Activated T-cell treated with anti-CD3 and anti-CD28 coated beads, Interleukin-2, amount 50 U/mL, for 72 hours (primary cell): ENCODE measurements at regions not wholly inside any gene's neighbourhood (a gene's known extent, or its start where the extent isn't known, plus 50 kb on each side); places are given as distances from the start of the nearest gene placed in this dataset.

ENCODE experiments used
- ATAC-seq, 2 donors: fragments of 150-1000 bp; cut with Tn5 transposase; replicated peaks in 1 of 2; 2 replicates each; pipeline ENCODE4 v1.10.0; 2021; ENCODE audit warnings: moderate library complexity in 2 of 2, mild to moderate bottlenecking in 1 of 2
- DNase-seq, 2 donors: peaks; one replicate each; pipeline ENCODE4 v3.0.0; 2021 to 2022; ENCODE audit warnings: mixed read lengths in 1 of 2
- H3K27ac Mint-ChIP-seq: one replicate; pipeline ENCODE4 v1.8.0; 2022; ENCODE audit warnings: mild to moderate bottlenecking, moderate library complexity, mixed read lengths
- H3K27me3 Mint-ChIP-seq: one replicate; pipeline ENCODE4 v1.8.0; 2022; ENCODE audit warnings: low read depth, mixed read lengths
- H3K36me3 Mint-ChIP-seq, 2 donors: one replicate each; pipeline ENCODE4 v1.8.0; 2022; ENCODE audit warnings: mixed read lengths in 2 of 2, mild to moderate bottlenecking in 1 of 2; ENCODE audit not compliant: insufficient read depth in 2 of 2
- H3K4me1 Mint-ChIP-seq: one replicate; pipeline ENCODE4 v1.8.0; 2022; ENCODE audit warnings: low read depth, mixed read lengths
- H3K4me3 Mint-ChIP-seq, 2 donors: one replicate each; pipeline ENCODE4 v1.8.0; 2022; ENCODE audit warnings: mild to moderate bottlenecking in 2 of 2, mixed read lengths in 2 of 2, moderate library complexity in 2 of 2
- H3K9me3 Mint-ChIP-seq, 2 donors: one replicate each; pipeline ENCODE4 v1.8.0; 2022; ENCODE audit warnings: mixed read lengths in 2 of 2

- Mint-ChIP-seq H3K27me3 (no peaks in the 10 kb centered on the region), H3K27ac (peak overlapping the region; percentile 1), H3K36me3 (no peaks in the 10 kb centered on the region), H3K9me3 (no peaks in the 10 kb centered on the region), H3K4me1 (no peaks in the 10 kb centered on the region), H3K4me3 (peak overlapping the region in 1 of 2 donors; percentile 20)
- DNase-seq = no peak
- peak in 1 of 2 donors; percentile 47 for ATAC-seq
These were observed 132.9 kb downstream of the OAT start for GRCh38 chr10:124285587-124286527.

GRCh38 chr10:124283949-124284250, 134.8 kb downstream of the OAT start:
- H3K36me3 Mint-ChIP-seq = no peaks in the 10 kb centered on the region
- H3K9me3 Mint-ChIP-seq = no peaks in the 10 kb centered on the region
- no peaks in the 10 kb centered on the region for H3K4me1 Mint-ChIP-seq
- no peak overlapping the region for H3K27ac Mint-ChIP-seq
- no peak overlapping the region for H3K4me3 Mint-ChIP-seq
- H3K27me3 Mint-ChIP-seq = no peaks in the 10 kb centered on the region
- no peak for ATAC-seq
- DNase-seq = no peak

GRCh38 chr10:124283215-124283948, 135.3 kb downstream of the OAT start:
- no peak for DNase-seq
- Mint-ChIP-seq H3K36me3 (no peaks in the 10 kb centered on the region), H3K27me3 (no peaks in the 10 kb centered on the region), H3K4me1 (no peaks in the 10 kb centered on the region), H3K4me3 (no peak overlapping the region), H3K27ac (no peak overlapping the region), H3K9me3 (no peaks in the 10 kb centered on the region)
- no peak for ATAC-seq

- no peak for ATAC-seq
- Mint-ChIP-seq H3K36me3 (no peaks in the 10 kb centered on the region), H3K27ac (no peak overlapping the region), H3K9me3 (no peaks in the 10 kb centered on the region), H3K4me1 (no peaks in the 10 kb centered on the region), H3K4me3 (no peak overlapping the region), H3K27me3 (no peaks in the 10 kb centered on the region)
- DNase-seq = no peak
These were observed 136.4 kb downstream of the OAT start for GRCh38 chr10:124282326-124282725.

GRCh38 chr10:124281666-124282065, 137.1 kb downstream of the OAT start:
- Mint-ChIP-seq H3K4me3 (no peak overlapping the region), H3K4me1 (no peaks in the 10 kb centered on the region), H3K9me3 (no peaks in the 10 kb centered on the region), H3K27ac (no peak overlapping the region), H3K27me3 (no peaks in the 10 kb centered on the region), H3K36me3 (no peaks in the 10 kb centered on the region)
- DNase-seq (no peak), ATAC-seq (no peak)

- ATAC-seq = no peak
These were observed 137.8 kb downstream of the OAT start for GRCh38 chr10:124280916-124281315.

GRCh38 chr10:124279882-124280281, 138.8 kb downstream of the OAT start:
- no peaks in the 10 kb centered on the region for H3K36me3 Mint-ChIP-seq
- no peaks in the 10 kb centered on the region for H3K9me3 Mint-ChIP-seq
- H3K4me1 Mint-ChIP-seq = no peaks in the 10 kb centered on the region
- ATAC-seq (no peak), DNase-seq (no peak)
- no peaks in the 10 kb centered on the region for H3K27me3 Mint-ChIP-seq
- H3K4me3 Mint-ChIP-seq = no peak overlapping the region
- no peak overlapping the region for H3K27ac Mint-ChIP-seq

More at GRCh38 chr10:124280916-124281315, 137.8 kb downstream of the OAT start:
- Mint-ChIP-seq H3K27me3 (no peaks in the 10 kb centered on the region), H3K9me3 (no peaks in the 10 kb centered on the region), H3K4me3 (no peak overlapping the region), H3K27ac (no peak overlapping the region), H3K4me1 (no peaks in the 10 kb centered on the region), H3K36me3 (no peaks in the 10 kb centered on the region)
- DNase-seq = no peak

- Mint-ChIP-seq H3K4me1 (no peaks in the 10 kb centered on the region), H3K4me3 (no peak overlapping the region), H3K27me3 (no peaks in the 10 kb centered on the region), H3K27ac (no peak overlapping the region), H3K36me3 (peaks cover 0 to 3% of the 10 kb centered on the region in 2 donors), H3K9me3 (no peaks in the 10 kb centered on the region)
- no peak for DNase-seq
- ATAC-seq = no peak
These were observed 139.4 kb downstream of the OAT start for GRCh38 chr10:124279298-124279697.

GRCh38 chr10:124278356-124278755, 140.4 kb downstream of the OAT start:
- Mint-ChIP-seq H3K27ac (no peak overlapping the region), H3K4me1 (no peaks in the 10 kb centered on the region), H3K4me3 (no peak overlapping the region), H3K9me3 (peaks cover 0 to under 1% of the 10 kb centered on the region in 2 donors), H3K36me3 (peaks cover 0 to 3% of the 10 kb centered on the region in 2 donors), H3K27me3 (no peaks in the 10 kb centered on the region)
- DNase-seq (no peak), ATAC-seq (no peak)

- DNase-seq = no peak
- H3K4me1 Mint-ChIP-seq = no peaks in the 10 kb centered on the region
- peaks cover 7 to 13% of the 10 kb centered on the region in 2 donors for H3K36me3 Mint-ChIP-seq
- H3K4me3 Mint-ChIP-seq = no peak overlapping the region
- peaks cover 11 to 14% of the 10 kb centered on the region in 2 donors for H3K9me3 Mint-ChIP-seq
- no peaks in the 10 kb centered on the region for H3K27me3 Mint-ChIP-seq
- no peak for ATAC-seq
- H3K27ac Mint-ChIP-seq = no peak overlapping the region
These were observed 145.6 kb downstream of the OAT start for GRCh38 chr10:124273141-124273540.

- Mint-ChIP-seq H3K36me3 (peaks cover 7 to 13% of the 10 kb centered on the region in 2 donors), H3K9me3 (peaks cover 11 to 14% of the 10 kb centered on the region in 2 donors), H3K27ac (no peak overlapping the region), H3K4me1 (no peaks in the 10 kb centered on the region), H3K4me3 (no peak overlapping the region), H3K27me3 (no peaks in the 10 kb centered on the region)
- DNase-seq (no peak), ATAC-seq (no peak)
These were observed 147.0 kb downstream of the OAT start for GRCh38 chr10:124271676-124272075.

- ATAC-seq (no peak), DNase-seq (no peak)
- Mint-ChIP-seq H3K27ac (no peak overlapping the region), H3K27me3 (no peaks in the 10 kb centered on the region), H3K4me3 (no peak overlapping the region), H3K36me3 (peaks cover 7 to 13% of the 10 kb centered on the region in 2 donors), H3K9me3 (peaks cover 11 to 14% of the 10 kb centered on the region in 2 donors), H3K4me1 (no peaks in the 10 kb centered on the region)
These were observed 148.0 kb downstream of the OAT start for GRCh38 chr10:124270530-124271327.

- ATAC-seq = no peak
- no peaks in the 10 kb centered on the region for H3K4me1 Mint-ChIP-seq
- no peak overlapping the region for H3K27ac Mint-ChIP-seq
- H3K9me3 Mint-ChIP-seq = peaks cover 11 to 14% of the 10 kb centered on the region in 2 donors
- DNase-seq = no peak
- no peak overlapping the region for H3K4me3 Mint-ChIP-seq
- no peaks in the 10 kb centered on the region for H3K27me3 Mint-ChIP-seq
- H3K36me3 Mint-ChIP-seq = peaks cover 7 to 10% of the 10 kb centered on the region in 2 donors
These were observed 149.7 kb downstream of the OAT start for GRCh38 chr10:124268976-124269375.
